DMS153 treated with DMSO at 0.1 percent for 48 hours (cell line): ENCODE measurements at regions not wholly inside any gene's neighbourhood (a gene's known extent, or its start where the extent isn't known, plus 50 kb on each side); places are given as distances from the start of the nearest gene placed in this dataset.

Experiments
- DNase-seq: peaks from one replicate; lab custom pipeline; 2025; ENCODE audit not compliant: unreplicated experiment; lab: John Stamatoyannopoulos, UW

GRCh38 chr1:225707824-225708223 is 54.9 kb upstream of the ENAH start:
- DNase-seq, result no peak

- DNase-seq, result peak; percentile 76
These were observed 56.2 kb upstream of the ENAH start for GRCh38 chr1:225709101-225709500.

GRCh38 chr1:225710804-225711203 is 57.9 kb upstream of the ENAH start:
- DNase-seq, result no peak

GRCh38 chr1:225711236-225711937 is 58.5 kb upstream of the ENAH start:
- no peak for DNase-seq

GRCh38 chr1:225712391-225712790 is 59.5 kb upstream of the ENAH start:
- no peak for DNase-seq

GRCh38 chr1:225713281-225713680 is 60.4 kb upstream of the ENAH start:
- no peak for DNase-seq

- DNase-seq, result no peak
These were observed 56.7 kb upstream of the SRP9 start for GRCh38 chr1:225720937-225721336.

- DNase-seq, result no peak
These were observed 53.4 kb upstream of the SRP9 start for GRCh38 chr1:225724251-225724650.
